GM19239 (cell line): ENCODE measurements at regions not wholly inside any gene's neighbourhood (a gene's known extent, or its start where the extent isn't known, plus 50 kb on each side); places are given as distances from the start of the nearest gene placed in this dataset.
"Not testable (repeated sequence)": the region's sequence is repeated elsewhere in the genome, so short reads cannot be mapped to it uniquely, and the experiment has no call there.

Source experiments
- DNase-seq: peaks from one replicate; pipeline ENCODE4 v3.0.0; 2011; ENCODE audit warnings: low spot score; ENCODE audit not compliant: insufficient read length
- FAIRE-seq: peaks from 2 replicates; lab custom pipeline; 2011; peaks lifted over from hg19 to GRCh38; lab: Jason Lieb, UNC

DNA sequence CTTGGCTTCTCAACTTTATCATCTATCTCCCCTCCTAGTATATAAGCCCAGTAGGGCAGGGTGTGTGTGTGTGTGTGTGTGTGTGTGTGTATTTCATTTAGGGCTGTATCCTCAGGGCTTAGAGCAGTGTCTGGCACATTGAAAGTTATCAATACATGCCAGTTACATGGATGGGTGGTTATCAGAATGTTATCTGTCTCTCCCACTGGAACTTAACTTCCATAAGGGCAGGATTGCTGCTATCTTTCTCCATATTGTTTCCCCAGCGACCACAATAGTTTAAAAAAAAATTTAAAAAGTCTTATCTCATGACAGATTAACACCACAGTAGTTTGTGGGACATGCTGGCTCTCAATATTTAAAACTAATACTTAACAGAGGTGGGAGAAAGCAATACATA lies 488.9 kb downstream of the PLCL1 start:
- FAIRE-seq = no peak
- DNase-seq = no peak

DNA sequence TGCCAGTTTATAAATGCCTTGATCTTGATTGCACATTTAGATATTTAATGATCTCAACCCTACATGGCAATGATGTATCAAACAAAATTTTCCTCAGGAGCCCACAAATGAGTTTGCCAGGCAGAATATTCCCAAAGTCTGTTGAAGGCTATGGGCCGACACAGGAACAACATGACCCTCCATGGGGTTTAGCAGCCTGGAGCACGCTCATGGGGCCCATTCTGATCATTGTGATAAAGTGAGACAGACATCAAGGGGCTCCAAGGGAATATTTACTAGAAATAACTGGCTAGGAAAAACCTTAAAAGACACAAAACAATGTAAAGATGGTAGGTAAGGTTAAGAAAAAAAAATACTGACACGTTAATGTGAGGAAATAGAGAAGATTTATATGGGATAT lies 485.4 kb downstream of the PLCL1 start:
- FAIRE-seq (no peak), DNase-seq (no peak)

DNA sequence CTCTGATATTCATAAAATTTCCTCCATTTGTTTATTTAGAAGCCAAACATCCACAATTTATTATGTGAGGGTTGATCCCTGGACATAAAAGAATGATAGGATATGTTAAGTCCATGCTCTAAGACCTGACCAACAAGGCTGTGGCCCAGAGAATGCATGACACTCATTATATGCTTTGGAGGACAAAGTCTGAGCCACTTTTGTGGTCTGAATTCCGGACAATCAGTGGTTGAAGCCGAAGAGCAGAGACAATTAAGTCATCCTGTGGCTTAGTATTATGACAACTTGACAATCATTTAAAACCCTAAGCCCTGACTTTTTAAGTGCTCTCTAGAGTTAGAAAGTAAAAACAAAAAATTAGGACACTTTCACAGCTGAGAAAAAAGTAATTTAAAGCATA lies 483.3 kb downstream of the PLCL1 start:
- DNase-seq = no peak
- no peak for FAIRE-seq

- FAIRE-seq = no peak
- DNase-seq = no peak
These were observed 480.8 kb downstream of the PLCL1 start for GRCh38 chr2:198285216-198285615.

GRCh38 chr2:198283146-198283545 lies 478.8 kb downstream of the PLCL1 start:
- no peak for FAIRE-seq

DNA sequence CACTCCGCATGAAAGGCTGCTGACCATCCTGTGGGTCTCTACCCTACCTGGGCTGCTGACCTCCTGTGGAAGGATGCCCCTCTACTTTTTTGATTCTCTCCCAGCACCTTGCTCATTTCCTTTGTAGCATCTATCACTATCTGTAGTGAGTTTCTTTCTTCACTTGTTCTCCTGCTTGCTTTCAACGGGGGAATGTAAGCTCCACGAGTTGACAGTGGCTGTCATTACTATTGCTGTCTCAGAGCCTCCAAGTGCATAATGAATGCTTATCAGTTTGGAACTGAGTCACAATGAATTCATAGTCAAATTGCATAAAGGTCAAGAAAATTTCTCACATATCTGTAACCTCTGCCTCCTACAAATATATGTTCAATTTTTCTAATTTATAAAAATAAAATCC lies 477.7 kb downstream of the PLCL1 start:
- DNase-seq (no peak), FAIRE-seq (no peak)

More at GRCh38 chr2:198283146-198283545, 478.8 kb downstream of the PLCL1 start:
- DNase-seq = no peak

- no peak for FAIRE-seq
These were observed 475.8 kb downstream of the PLCL1 start for GRCh38 chr2:198280145-198280544.

DNA sequence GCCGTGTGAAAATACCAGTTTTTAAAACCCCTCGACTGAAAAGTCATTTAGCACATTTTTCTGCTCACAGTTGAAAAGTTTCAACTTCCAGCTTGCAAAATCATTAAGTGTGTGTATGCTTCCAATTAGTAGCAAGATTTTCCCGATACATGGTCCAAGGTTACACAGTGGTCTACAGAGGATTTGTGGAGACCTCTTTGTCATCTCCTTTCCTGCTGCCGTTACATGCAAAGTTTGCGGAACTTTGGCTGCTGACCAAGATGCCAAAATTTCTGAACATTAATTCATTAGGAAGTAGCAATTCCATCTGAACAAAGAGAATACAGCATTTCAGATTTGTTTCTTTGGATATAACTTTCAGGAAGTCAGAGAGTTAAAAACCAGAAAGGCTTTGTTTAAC lies 474.6 kb downstream of the PLCL1 start:
- DNase-seq (no peak), FAIRE-seq (no peak)

More at GRCh38 chr2:198280145-198280544, 475.8 kb downstream of the PLCL1 start:
- DNase-seq = no peak

GRCh38 chr2:198277181-198277580 lies 472.8 kb downstream of the PLCL1 start:
- FAIRE-seq (no peak), DNase-seq (no peak)

GRCh38 chr2:198273660-198274059 lies 469.3 kb downstream of the PLCL1 start:
- DNase-seq (no peak), FAIRE-seq (no peak)

DNA sequence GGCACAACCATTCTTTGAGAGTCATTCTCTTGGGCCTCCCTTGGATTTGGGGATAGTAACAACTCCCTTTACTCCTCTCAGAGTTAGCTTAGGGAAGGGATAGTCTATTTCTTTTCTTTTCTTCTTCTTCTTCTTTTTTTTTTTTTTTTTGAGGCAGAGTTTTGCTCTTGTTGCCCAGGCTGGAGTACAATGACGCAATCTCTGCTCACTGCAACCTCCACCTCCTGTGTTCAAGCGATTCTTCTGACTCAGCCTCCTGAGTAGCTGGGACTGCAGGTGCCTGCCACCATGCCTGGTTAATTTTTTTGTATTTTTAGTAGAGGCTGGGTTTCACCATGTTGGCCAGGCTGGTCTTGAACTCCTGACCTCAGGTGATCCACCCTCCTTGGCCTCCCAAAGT lies 465.8 kb downstream of the PLCL1 start:
- not testable (repeated sequence) for DNase-seq, FAIRE-seq

DNA sequence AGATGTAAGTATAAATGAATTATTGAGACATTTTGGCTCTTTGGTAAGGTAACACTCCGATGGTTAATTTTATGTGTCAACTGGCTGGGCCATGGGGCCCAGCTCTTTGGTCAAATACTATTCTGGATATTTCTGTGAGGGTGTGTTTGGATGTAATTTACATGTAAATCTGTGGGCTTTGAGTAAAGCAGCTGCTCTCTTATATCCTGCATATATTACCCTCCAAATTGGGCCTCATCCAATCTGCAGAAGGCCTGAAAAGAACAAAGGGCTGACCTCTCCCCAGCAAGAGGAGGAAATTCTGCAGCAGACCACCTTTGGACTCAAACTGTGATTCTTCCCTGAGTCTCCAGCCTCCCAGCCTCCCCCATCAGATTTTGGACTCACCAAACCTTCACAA lies 464.1 kb downstream of the PLCL1 start:
- FAIRE-seq (no peak), DNase-seq (no peak)

GRCh38 chr2:198259496-198259895 lies 455.1 kb downstream of the PLCL1 start:
- DNase-seq (no peak), FAIRE-seq (no peak)

DNA sequence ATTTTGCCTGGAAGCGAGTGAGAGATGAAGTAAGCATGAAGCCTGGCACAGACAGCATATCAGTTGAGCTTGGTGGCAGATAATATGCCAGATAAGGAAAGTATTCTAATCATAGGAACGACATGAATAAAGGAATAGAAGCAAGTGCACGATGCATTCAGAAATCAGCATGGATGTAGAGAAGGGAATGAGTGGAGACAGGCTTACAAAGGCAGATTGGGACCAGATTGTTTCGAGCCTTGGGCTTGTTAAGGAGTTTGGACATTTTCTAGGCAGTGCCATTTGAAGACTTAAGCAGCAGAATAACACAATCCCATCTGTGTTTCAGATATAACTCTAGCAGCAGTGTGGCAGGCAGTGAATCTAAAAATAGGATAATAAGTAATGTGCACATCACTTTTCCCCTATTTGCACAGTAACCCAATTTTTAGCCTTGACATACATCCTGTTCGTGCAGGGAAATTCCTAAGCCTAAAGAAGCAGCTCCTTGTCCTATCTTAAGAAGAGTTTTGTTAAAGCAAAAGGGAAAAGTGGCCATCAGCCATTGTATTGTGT lies 450.2 kb downstream of the PLCL1 start:
- no peak for DNase-seq
- FAIRE-seq = no peak

GRCh38 chr2:198253995-198254394 lies 449.6 kb downstream of the PLCL1 start:
- DNase-seq (no peak), FAIRE-seq (no peak)

DNA sequence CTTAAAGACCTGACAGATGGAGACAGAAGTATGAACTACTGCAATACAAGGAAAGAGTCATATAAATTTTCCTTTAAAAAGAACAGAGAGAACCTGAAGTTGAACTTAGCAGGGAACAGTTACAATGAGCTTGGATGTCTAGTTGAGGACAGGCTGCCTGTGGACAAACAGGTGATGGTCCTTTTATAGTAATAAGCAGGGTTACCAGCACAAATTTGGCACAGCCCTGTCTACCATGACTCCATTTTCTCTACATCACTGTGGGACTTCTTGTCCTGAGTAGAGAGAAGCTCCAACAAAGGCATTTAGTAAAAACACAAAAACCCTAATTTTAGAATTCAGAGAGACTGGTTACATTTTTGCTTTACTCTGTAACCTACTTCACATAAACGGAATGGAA lies 448.1 kb downstream of the PLCL1 start:
- DNase-seq (no peak), FAIRE-seq (no peak)

GRCh38 chr2:198242093-198242492 lies 437.7 kb downstream of the PLCL1 start:
- DNase-seq (no peak), FAIRE-seq (no peak)

GRCh38 chr2:198238429-198238828 lies 434.0 kb downstream of the PLCL1 start:
- DNase-seq = no peak
- no peak for FAIRE-seq

GRCh38 chr2:198236338-198236737 lies 431.9 kb downstream of the PLCL1 start:
- FAIRE-seq = no peak
- DNase-seq = no peak

GRCh38 chr2:198232281-198232680 lies 427.9 kb downstream of the PLCL1 start:
- no peak for FAIRE-seq
- DNase-seq = no peak

- FAIRE-seq (no peak), DNase-seq (no peak)
These were observed 427.2 kb downstream of the PLCL1 start for GRCh38 chr2:198231562-198231961.

DNA sequence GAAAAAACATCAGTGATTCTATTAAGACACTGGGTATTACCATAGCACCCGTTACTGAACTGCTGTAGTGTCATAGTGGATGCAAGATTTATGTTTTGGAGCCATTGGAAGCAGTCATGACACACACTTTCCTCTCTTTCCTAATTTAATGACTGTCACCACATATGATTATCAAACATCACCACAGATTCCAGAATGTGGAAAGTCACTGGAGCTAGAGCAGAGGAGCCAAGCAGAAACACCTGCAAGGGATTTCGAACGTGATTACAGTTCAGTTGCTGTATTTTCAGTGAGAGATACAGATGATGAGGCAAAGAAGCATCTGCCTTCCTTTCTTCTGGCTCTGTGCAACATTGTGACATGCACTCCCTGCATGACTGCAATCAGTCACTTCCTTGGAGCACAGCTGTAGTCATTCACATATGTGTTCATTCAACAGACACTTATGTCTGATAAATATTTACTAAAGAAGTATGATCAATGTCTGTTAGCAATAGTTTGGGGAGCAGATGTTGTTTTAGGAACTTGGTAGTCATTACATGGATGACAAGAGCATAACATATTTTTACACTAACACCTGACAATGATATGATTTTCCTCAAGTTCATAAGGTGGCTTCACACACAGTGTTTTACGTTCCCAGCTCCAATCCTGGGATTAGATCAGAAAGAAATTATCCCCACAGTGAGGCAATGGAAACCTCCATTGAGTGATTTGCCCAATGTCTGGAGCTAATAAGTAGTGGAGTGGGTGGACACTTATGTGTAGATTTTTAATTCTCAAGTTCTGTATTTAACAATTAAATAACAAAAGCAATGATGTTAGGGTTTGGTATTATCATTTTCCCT lies 416.6 kb downstream of the PLCL1 start:
- no peak for DNase-seq
- no peak for FAIRE-seq
